ENCODE measurements at regions not wholly inside any gene's neighbourhood (a gene's known extent, or its start where the extent isn't known, plus 50 kb on each side); places are given as distances from the start of the nearest gene placed in this dataset.

DNA sequence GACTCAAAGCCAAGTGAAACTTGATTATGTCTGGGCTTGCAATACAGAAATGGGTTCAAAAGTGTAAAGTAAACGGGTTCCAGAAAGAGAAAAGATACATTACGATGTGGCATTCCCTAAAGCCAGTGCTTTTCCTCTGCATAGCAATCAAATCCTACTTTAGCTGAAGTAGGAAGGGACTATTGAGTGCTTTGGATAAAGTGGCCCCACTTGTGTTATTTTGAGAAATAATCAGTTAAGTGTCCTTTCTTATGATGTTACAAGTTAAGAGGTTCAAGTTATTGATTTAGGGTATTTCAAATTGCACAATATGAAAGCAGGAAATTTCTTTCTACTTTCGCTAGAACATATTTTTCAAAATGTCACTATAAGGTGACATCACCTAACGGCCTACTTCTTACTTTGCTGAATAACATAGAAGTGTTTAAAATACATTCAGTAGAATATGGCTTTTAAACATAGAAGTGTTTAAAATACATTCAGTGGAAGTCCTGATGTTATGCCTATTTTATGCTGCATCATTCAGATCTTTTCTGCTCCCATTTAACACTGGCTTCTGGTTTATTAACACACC is 235.2 kb downstream of the DTHD1 start:
- DNase-seq, result no peak
- TF ChIP-seq, protein P1, sequence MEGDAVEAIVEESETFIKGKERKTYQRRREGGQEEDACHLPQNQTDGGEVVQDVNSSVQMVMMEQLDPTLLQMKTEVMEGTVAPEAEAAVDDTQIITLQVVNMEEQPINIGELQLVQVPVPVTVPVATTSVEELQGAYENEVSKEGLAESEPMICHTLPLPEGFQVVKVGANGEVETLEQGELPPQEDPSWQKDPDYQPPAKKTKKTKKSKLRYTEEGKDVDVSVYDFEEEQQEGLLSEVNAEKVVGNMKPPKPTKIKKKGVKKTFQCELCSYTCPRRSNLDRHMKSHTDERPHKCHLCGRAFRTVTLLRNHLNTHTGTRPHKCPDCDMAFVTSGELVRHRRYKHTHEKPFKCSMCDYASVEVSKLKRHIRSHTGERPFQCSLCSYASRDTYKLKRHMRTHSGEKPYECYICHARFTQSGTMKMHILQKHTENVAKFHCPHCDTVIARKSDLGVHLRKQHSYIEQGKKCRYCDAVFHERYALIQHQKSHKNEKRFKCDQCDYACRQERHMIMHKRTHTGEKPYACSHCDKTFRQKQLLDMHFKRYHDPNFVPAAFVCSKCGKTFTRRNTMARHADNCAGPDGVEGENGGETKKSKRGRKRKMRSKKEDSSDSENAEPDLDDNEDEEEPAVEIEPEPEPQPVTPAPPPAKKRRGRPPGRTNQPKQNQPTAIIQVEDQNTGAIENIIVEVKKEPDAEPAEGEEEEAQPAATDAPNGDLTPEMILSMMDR (IDR thresholded peaks at IDR 0.05; ENCODE audit: partially characterized antibody, unreplicated experiment), result no peak
- H3K4me3 Mint-ChIP-seq (ENCODE audit: unreplicated experiment), result no peak overlapping the region

DNA sequence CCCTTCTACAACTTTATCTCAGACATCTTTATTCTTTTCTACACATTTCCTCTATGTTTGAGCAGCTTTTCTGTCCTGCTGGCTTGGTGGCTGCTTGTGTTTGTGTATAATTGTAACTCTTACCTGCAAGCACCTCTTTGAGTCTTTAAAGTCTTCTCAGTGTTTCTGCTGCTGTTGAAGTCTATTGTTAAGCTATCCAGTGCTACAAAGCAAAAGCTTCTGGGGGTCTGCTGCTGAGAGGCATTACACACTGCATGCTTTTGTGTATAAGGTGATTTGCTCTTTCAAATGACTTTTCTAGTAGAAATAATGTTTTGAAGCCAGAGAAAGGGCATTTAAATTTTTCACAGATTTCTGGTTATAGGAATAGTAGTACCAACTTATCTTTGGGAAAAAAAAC is 241.8 kb downstream of the DTHD1 start:
- TF ChIP-seq, protein P1 (IDR thresholded peaks at IDR 0.05; ENCODE audit: partially characterized antibody, unreplicated experiment), result no peak
- Mint-ChIP-seq H3K9me3 (ENCODE audit: unreplicated experiment) (no peaks in the 10 kb centered on the region), H3K36me3 (ENCODE audit: unreplicated experiment) (peaks cover 11% of the 10 kb centered on the region), H3K27me3 (ENCODE audit: unreplicated experiment) (no peaks in the 10 kb centered on the region), H3K4me3 (ENCODE audit: unreplicated experiment) (no peak overlapping the region), H3K27ac (ENCODE audit: unreplicated experiment) (no peak overlapping the region), H3K4me1 (ENCODE audit: low read depth, unreplicated experiment) (no peaks in the 10 kb centered on the region)
- no peak for DNase-seq

More for the DNA sequence above, 235.2 kb downstream of the DTHD1 start:
- Mint-ChIP-seq H3K4me1 (ENCODE audit: low read depth, unreplicated experiment) (no peaks in the 10 kb centered on the region), H3K9me3 (ENCODE audit: unreplicated experiment) (peaks cover 2% of the 10 kb centered on the region), H3K27ac (ENCODE audit: unreplicated experiment) (no peak overlapping the region), H3K27me3 (ENCODE audit: unreplicated experiment) (no peaks in the 10 kb centered on the region), H3K36me3 (ENCODE audit: unreplicated experiment) (no peaks in the 10 kb centered on the region)

DNA sequence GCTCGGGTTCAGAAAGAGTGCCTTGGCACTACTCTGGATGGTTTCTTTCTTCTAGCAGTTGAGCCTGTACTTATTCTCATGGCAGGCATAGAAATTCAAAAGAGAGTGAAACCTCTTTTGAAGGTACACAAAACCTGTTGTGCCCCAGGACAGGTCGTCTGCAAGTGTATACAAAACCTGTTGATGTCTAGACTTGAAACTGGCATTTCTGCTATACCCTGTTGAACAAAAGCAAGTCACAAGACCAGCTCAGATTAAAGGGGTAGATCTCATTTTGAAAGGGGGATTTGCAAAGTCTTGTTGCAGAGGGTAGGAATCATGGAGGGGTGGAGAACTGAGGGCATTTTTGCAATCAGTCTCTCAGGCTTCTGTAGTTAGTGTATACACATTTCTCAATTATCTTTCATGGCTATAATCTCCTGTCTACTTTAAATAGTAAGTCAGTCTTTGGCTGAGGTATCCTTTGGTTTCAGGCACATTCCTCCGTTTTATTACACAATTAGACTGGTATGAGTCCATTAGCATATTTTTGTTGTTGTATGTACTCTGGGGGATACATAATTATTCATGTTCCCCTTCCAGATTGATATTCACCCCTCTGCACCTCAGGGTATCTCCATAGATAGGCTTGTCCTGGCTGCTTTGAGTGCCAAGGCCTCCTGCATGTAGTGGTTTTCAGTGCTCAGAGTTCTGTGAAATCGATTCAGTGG is 251.4 kb downstream of the DTHD1 start:
- TF ChIP-seq, protein P1 (IDR thresholded peaks at IDR 0.05; ENCODE audit: partially characterized antibody, unreplicated experiment), result no peak
- H3K36me3 Mint-ChIP-seq (ENCODE audit: unreplicated experiment), result peaks cover 13% of the 10 kb centered on the region
- no peak overlapping the region for H3K27ac Mint-ChIP-seq (ENCODE audit: unreplicated experiment)
- no peak overlapping the region for H3K4me3 Mint-ChIP-seq (ENCODE audit: unreplicated experiment)
- H3K4me1 Mint-ChIP-seq (ENCODE audit: low read depth, unreplicated experiment), result peaks cover 1% of the 10 kb centered on the region
- H3K27me3 Mint-ChIP-seq (ENCODE audit: unreplicated experiment), result no peaks in the 10 kb centered on the region
- H3K9me3 Mint-ChIP-seq (ENCODE audit: unreplicated experiment), result no peaks in the 10 kb centered on the region
- DNase-seq, result no peak

DNA sequence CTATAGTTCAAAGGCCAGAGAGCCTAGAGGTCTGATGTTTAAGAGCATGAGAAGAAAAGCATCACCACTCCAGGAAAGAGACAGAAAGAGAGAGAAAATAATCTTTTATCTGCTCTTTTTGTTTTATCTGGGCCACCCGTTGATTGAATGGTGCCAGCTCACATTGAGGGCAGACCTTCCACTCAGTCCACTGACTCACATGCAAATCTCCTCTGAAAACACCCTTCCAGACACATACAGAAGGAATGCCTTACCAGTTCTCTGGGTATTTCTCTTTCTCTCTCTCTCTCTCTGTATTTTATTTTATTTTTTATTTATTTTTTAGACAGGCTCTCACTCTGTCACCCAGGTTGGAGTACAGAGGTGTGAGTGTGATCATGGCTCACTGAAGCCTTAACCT is 252.5 kb downstream of the DTHD1 start:
- H3K27me3 Mint-ChIP-seq (ENCODE audit: unreplicated experiment), result no peaks in the 10 kb centered on the region
- peaks cover 1% of the 10 kb centered on the region for H3K36me3 Mint-ChIP-seq (ENCODE audit: unreplicated experiment)
- H3K27ac Mint-ChIP-seq (ENCODE audit: unreplicated experiment), result no peak overlapping the region
- peaks cover 1% of the 10 kb centered on the region for H3K4me1 Mint-ChIP-seq (ENCODE audit: low read depth, unreplicated experiment)
- H3K4me3 Mint-ChIP-seq (ENCODE audit: unreplicated experiment), result no peak overlapping the region
- TF ChIP-seq, protein P1 (IDR thresholded peaks at IDR 0.05; ENCODE audit: partially characterized antibody, unreplicated experiment), result no peak
- H3K9me3 Mint-ChIP-seq (ENCODE audit: unreplicated experiment), result no peaks in the 10 kb centered on the region
- no peak for DNase-seq

DNA sequence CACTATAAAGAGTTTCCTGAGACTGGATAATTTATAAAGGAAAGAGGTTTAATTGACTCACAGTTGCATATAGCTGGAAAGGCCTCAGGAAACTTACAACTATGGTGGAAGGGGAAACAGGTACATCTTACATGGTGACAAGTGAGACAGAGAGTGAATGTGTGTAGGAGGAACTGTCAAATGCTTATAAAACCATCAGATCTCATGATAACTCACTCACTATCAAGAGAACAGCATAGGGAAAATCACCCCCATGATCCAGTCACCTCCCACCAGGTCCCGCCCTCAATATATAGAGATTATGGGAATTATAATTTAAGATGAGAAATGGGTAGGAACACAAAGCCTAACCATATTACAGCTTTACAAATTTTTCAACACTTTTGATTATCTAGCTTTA is 266.0 kb downstream of the DTHD1 start:
- TF ChIP-seq, protein P1 (IDR thresholded peaks at IDR 0.05; ENCODE audit: partially characterized antibody, unreplicated experiment), result no peak
- Mint-ChIP-seq H3K9me3 (ENCODE audit: unreplicated experiment) (peaks cover 1% of the 10 kb centered on the region), H3K4me1 (ENCODE audit: low read depth, unreplicated experiment) (no peaks in the 10 kb centered on the region), H3K27ac (ENCODE audit: unreplicated experiment) (no peak overlapping the region), H3K4me3 (ENCODE audit: unreplicated experiment) (no peak overlapping the region), H3K27me3 (ENCODE audit: unreplicated experiment) (no peaks in the 10 kb centered on the region), H3K36me3 (ENCODE audit: unreplicated experiment) (no peaks in the 10 kb centered on the region)
- no peak for DNase-seq
